SW 1271 (cell line): ENCODE measurements at regions not wholly inside any gene's neighbourhood (a gene's known extent, or its start where the extent isn't known, plus 50 kb on each side); places are given as distances from the start of the nearest gene placed in this dataset.
"Not testable (repeated sequence)": the region's sequence is repeated elsewhere in the genome, so short reads cannot be mapped to it uniquely, and the experiment has no call there.

Experiments used
- DNase-seq, 2 experiments: peaks; one replicate each; lab custom pipeline; 2025; lab: John Stamatoyannopoulos, UW

GRCh38 chr1:149229813-149230212 is 126.5 kb upstream of the NBPF9 start:
- not testable (repeated sequence) for DNase-seq

GRCh38 chr1:149234926-149235914 is 131.9 kb upstream of the NBPF9 start:
- DNase-seq: not testable (repeated sequence)

GRCh38 chr1:149237515-149237914 is 134.2 kb upstream of the NBPF9 start:
- not testable (repeated sequence) for DNase-seq

GRCh38 chr1:149239897-149240508 is 136.7 kb upstream of the NBPF9 start:
- DNase-seq: not testable (repeated sequence)

GRCh38 chr1:149240530-149240929 is 137.2 kb upstream of the NBPF9 start:
- not testable (repeated sequence) for DNase-seq

DNA sequence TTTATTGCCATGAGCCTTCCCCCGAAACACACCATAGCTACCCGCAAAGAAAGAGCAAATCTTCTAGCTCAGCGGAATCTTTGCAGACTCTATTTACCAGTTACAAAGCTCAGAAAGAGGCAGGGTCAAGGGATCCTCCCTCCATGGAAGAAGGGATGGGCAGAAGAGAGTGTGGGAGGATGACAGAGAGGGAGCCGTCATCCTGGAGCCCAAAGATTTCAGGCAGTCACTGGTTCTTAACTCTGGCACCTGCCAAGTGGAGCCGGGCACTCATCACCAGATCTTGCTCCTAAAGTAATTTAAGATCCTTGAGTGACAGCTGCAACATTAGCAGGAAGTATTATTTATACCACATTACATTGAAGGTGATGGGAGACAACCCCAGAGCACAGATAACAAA is 137.9 kb upstream of the NBPF9 start:
- not testable (repeated sequence) for DNase-seq

GRCh38 chr1:149243572-149243971 is 140.2 kb upstream of the NBPF9 start:
- not testable (repeated sequence) for DNase-seq

GRCh38 chr1:149244621-149245020 is 141.3 kb upstream of the NBPF9 start:
- DNase-seq: not testable (repeated sequence)

GRCh38 chr1:149246212-149246611 is 142.9 kb upstream of the NBPF9 start:
- not testable (repeated sequence) for DNase-seq

- not testable (repeated sequence) for DNase-seq
Measured at GRCh38 chr1:149248610-149249009, 145.3 kb upstream of the NBPF9 start.

DNA sequence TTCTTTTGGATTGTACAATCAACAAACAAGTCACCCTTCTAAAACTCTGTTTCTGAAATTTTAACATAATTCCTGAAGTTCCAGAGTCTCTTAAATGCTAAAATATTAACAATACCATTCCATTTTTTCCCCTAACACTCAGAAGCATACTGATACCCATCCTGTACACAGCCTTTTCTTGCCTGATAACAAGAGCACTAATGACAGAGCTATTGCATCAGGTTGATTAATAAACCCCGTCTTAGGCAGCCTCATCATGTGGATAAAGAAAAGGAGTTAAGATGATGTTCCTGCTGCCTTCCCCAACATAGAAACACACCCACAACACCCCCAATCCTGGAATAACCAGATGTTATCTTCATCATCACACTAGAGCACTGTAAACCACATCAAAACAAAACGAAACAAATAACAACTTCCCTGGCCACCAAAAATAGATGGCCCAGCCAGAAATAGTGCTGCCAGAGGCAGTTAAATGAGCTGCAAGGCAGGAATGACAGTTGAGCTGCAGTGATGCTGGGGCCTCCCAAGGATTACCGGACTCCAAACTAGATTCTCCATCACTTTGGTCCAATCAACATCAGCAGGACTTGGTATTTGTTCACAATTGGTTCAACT is 146.6 kb upstream of the NBPF9 start:
- not testable (repeated sequence) for DNase-seq

DNA sequence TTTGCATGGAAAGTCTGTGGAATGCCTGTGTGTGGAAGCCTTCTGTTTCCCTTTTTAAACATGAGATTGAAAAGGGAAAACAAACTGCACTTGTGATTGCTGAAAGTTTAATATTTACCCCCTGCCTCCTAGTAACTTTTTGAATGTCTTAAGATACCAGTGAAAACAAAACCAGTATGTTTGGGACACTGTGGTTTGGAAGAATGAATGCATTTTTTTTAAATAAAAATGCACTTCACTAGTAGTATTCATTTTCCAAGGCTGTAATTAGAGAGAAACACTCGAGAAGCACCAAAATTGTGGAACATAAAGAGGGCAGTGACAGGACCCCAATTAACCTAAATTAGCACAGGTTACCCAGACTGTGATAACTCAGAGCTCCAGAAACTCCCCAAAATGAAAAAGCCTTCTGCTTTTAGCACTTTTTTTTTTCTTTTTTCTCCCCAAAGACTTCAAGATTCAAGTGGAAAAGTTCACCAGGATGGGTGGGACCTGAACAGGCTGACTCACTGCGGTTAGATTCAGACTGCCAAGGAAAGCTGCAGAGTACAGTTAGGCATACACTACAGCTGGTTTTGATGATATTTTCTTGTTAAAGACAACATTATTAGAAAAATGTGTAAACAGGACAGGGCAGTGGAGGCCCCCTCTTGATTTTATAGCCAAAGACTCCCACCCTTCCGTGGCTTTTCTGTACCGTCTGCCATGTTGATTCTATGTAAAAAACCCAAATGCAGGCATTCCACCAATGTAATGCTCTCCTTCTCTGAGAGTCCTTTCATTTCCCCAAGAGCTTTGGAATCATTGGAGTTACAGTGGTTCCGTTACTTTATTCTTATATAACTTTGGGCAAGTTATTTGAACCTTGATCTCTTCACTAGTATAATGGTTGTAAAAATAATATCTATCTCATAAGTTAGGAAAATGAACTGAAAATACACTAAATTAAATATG is 151.8 kb upstream of the NBPF9 start:
- DNase-seq: not testable (repeated sequence)

DNA sequence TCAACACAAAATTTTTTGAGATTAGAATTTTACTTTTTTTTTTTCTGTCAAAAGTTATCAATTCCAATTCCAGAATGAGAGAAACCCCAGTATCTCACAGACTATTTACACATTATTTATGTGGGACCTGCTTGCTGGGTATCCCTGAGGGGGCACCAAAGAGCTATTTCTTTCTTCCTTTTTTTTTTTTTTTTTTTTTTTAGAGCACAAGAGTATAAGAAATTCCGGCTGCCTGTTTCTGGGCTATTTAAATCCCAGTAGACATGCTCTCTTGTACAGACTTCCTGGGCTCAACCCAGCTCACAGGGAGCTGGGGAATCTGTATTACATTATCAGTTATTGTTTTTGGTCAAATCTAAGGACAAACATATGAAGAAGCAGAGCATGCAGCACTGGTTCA is 156.9 kb upstream of the NBPF9 start:
- not testable (repeated sequence) for DNase-seq

GRCh38 chr1:149260736-149261340 is 157.5 kb upstream of the NBPF9 start:
- DNase-seq: not testable (repeated sequence)

- not testable (repeated sequence) for DNase-seq
Measured at GRCh38 chr1:149267287-149267686, 163.9 kb upstream of the NBPF9 start.

- DNase-seq: not testable (repeated sequence)
Measured at GRCh38 chr1:149269001-149269702, 165.8 kb upstream of the NBPF9 start.

GRCh38 chr1:149269833-149270232 is 166.5 kb upstream of the NBPF9 start:
- DNase-seq: not testable (repeated sequence)

GRCh38 chr1:149274493-149274892 is 171.1 kb upstream of the NBPF9 start:
- not testable (repeated sequence) for DNase-seq

DNA sequence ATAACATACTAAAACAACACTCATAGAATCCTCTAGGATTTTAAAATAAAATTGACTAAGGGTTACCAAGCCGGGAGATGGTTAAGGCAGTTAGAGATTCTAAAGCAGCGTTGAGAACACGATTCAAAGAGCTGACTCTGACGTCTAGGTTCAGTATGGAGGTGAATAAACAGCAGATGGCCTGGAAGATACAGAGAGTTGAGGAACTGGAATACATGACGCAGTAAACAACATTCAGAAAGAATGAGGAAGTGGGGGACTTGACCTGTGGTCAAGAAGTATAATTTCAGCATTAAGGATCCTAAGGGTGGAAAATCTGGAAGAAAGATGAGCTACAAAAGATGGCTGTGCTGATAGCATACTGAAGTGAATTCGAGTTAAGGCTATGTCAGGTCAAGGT is 172.5 kb upstream of the NBPF9 start:
- not testable (repeated sequence) for DNase-seq

DNA sequence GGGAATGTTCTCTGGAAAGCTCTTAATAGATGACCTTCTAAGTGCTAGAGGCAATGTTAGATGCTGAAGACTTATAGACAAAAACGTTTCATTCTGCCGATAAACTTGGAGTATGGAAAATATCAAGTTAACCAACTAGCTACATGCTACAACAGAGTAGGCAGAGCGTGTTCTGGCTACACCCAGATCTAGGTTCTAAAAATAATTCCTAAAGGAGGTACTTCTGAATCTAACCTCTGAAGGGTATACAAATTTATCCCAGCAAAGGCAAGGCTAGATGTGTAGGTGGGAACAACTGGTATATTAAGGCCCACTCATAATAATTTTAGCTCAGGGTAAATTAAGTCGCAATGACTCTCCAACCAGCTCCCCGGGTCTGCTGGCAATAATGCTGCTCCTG is 173.1 kb upstream of the NBPF9 start:
- not testable (repeated sequence) for DNase-seq
